EH (cell line): ENCODE measurements at regions not wholly inside any gene's neighbourhood (a gene's known extent, or its start where the extent isn't known, plus 50 kb on each side); places are given as distances from the start of the nearest gene placed in this dataset.

Source experiments
- DNase-seq: peaks from one replicate; pipeline ENCODE4 v3.0.0-alpha.2; 2015; ENCODE audit warnings: low read depth

- DNase-seq, result no peak
Measured at GRCh38 chr6:147035886-147036285, 168.3 kb upstream of the STXBP5 start.

GRCh38 chr6:147037881-147038280 lies 166.3 kb upstream of the STXBP5 start:
- DNase-seq, result no peak

GRCh38 chr6:147040121-147040910 lies 163.9 kb upstream of the STXBP5 start:
- peak; percentile 74 for DNase-seq

- no peak for DNase-seq
Measured at GRCh38 chr6:147042679-147043078, 161.5 kb upstream of the STXBP5 start.

GRCh38 chr6:147043994-147044477 lies 160.2 kb upstream of the STXBP5 start:
- peak; percentile 34 for DNase-seq

- DNase-seq, result no peak
Measured at GRCh38 chr6:147046141-147046877, 157.9 kb upstream of the STXBP5 start.

GRCh38 chr6:147048930-147049329 lies 155.3 kb upstream of the STXBP5 start:
- DNase-seq, result peak; percentile 3

- DNase-seq, result no peak
Measured at GRCh38 chr6:147053311-147053921, 150.8 kb upstream of the STXBP5 start.

GRCh38 chr6:147054158-147054557 lies 150.1 kb upstream of the STXBP5 start:
- DNase-seq, result no peak

- DNase-seq, result no peak
Measured at GRCh38 chr6:147054871-147055270, 149.3 kb upstream of the STXBP5 start.

GRCh38 chr6:147055821-147056392 lies 148.3 kb upstream of the STXBP5 start:
- no peak for DNase-seq

- DNase-seq, result no peak
Measured at GRCh38 chr6:147057188-147057587, 147.0 kb upstream of the STXBP5 start.

GRCh38 chr6:147057705-147058342 lies 146.4 kb upstream of the STXBP5 start:
- DNase-seq, result no peak

- DNase-seq, result no peak
Measured at GRCh38 chr6:147058786-147059385, 145.3 kb upstream of the STXBP5 start.

- DNase-seq, result no peak
Measured at GRCh38 chr6:147060636-147061035, 143.6 kb upstream of the STXBP5 start.

GRCh38 chr6:147061252-147061651 lies 143.0 kb upstream of the STXBP5 start:
- DNase-seq, result no peak

GRCh38 chr6:147063469-147064031 lies 140.7 kb upstream of the STXBP5 start:
- DNase-seq, result peak; percentile 90

- DNase-seq, result no peak
Measured at GRCh38 chr6:147065786-147066185, 138.4 kb upstream of the STXBP5 start.

- no peak for DNase-seq
Measured at GRCh38 chr6:147067184-147067583, 137.0 kb upstream of the STXBP5 start.

GRCh38 chr6:147071776-147072175 lies 132.4 kb upstream of the STXBP5 start:
- no peak for DNase-seq

GRCh38 chr6:147075381-147075780 lies 128.8 kb upstream of the STXBP5 start:
- DNase-seq, result no peak
